GM12873 (cell line): ENCODE measurements at regions not wholly inside any gene's neighbourhood (a gene's known extent, or its start where the extent isn't known, plus 50 kb on each side); places are given as distances from the start of the nearest gene placed in this dataset.

ENCODE experiments used
- CTCF ChIP-seq: IDR thresholded peaks from 2 replicates; pipeline ENCODE4 v1.5.1; 2012; ENCODE audit warnings: low read depth, mild to moderate bottlenecking, moderate library complexity, low read length, control low read depth; ENCODE audit not compliant: insufficient read depth; ENCODE audit errors: missing control alignments

DNA sequence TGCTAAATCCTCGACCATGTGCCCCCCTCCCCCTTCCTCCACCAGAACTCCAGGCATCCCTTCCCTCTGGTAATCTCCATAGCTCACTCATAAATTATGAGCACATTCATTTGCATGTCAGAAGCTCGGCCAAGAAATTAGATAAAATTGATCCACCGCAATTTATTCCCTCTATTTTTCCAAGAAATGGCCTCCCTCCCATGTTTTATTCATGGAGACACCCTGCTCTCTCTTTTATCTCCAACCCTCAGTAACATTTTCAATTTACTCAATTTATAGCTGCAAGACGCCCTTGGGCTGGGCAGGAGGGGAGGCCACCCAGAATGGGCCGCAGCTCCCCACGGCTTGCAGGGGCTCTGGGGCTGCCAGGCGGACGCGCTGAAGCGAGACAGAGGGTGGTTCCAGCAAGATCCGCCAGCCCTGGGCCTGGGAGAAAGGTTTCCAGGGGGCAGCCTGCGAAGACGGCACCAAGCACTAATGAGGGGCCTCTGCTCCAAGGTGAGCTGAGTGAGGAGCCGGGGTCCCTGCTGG is 54.7 kb upstream of the ZNF423 start:
- TF ChIP-seq CTCF, result no peak

GRCh38 chr16:49911430-49911829 is 55.5 kb upstream of the ZNF423 start:
- TF ChIP-seq CTCF, result no peak

DNA sequence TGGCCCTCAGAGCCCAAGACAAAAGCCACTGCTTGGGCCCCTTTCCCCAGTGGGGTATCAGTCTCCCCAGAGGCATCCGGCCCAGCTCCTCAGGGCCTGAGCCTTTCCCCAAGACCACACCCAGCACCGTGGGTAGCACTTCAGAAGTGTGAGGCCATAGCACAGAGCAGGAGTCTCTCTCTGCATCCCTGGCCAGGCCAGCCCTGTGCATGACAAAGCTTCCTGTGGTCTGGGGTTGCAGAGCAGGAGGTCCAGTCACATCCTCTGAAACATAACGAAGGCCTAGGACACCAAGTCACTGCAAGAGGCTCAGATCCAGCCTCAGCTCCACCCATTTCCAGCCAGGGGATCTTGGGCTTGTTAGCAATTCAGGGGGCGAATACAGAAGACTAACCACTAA is 56.8 kb upstream of the ZNF423 start:
- TF ChIP-seq CTCF, result no peak

DNA sequence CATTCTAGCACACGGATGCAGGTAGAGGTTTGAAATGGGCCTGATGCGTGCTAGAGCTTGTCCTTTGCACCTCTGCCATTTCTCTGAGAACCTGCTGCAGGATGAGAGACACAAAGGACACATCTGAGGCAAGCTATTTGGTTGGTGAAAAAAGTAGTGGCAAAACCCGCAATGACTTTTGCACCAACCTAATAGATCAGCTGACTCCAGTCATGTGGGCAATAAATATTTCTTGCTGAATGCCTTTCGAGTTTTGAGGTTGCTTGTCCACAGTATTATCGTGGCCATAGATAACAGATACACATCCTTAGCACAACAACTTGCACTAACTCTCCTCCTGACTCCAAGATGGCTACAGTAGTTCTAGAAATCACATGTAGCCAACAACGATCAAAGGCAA is 57.8 kb upstream of the ZNF423 start:
- TF ChIP-seq CTCF, result no peak

GRCh38 chr16:49914657-49915056 is 58.7 kb upstream of the ZNF423 start:
- no peak for TF ChIP-seq CTCF

GRCh38 chr16:49918257-49918656 is 62.3 kb upstream of the ZNF423 start:
- TF ChIP-seq CTCF, result peak; percentile 18

GRCh38 chr16:49919327-49919726 is 63.4 kb upstream of the ZNF423 start:
- no peak for TF ChIP-seq CTCF

GRCh38 chr16:49920397-49920796 is 64.5 kb upstream of the ZNF423 start:
- TF ChIP-seq CTCF, result no peak
